Lower leg skin (tissue), 3 donors: ENCODE measurements at regions not wholly inside any gene's neighbourhood (a gene's known extent, or its start where the extent isn't known, plus 50 kb on each side); places are given as distances from the start of the nearest gene placed in this dataset.

ENCODE experiments used
- POLR2A ChIP-seq, 2 donors: fragments of 450-650 bp; IDR thresholded peaks; one replicate each; pipeline ENCODE4 v1.6.1; 2016 to 2017; ENCODE audit warnings: antibody characterized with exemption in 2 of 2, mild to moderate bottlenecking in 1 of 2, moderate library complexity in 1 of 2
- TF ChIP-seq, protein P1 (sequence below), 3 donors: fragments of 450-650 bp; IDR thresholded peaks; one replicate each; pipeline ENCODE4 v1.5.1; 2016; ENCODE audit warnings: antibody characterized with exemption in 3 of 3, mild to moderate bottlenecking in 3 of 3, moderate library complexity in 2 of 3

GRCh38 chr9:108286638-108287206, 569.1 kb downstream of the ACTL7B start:
- TF ChIP-seq, protein P1, sequence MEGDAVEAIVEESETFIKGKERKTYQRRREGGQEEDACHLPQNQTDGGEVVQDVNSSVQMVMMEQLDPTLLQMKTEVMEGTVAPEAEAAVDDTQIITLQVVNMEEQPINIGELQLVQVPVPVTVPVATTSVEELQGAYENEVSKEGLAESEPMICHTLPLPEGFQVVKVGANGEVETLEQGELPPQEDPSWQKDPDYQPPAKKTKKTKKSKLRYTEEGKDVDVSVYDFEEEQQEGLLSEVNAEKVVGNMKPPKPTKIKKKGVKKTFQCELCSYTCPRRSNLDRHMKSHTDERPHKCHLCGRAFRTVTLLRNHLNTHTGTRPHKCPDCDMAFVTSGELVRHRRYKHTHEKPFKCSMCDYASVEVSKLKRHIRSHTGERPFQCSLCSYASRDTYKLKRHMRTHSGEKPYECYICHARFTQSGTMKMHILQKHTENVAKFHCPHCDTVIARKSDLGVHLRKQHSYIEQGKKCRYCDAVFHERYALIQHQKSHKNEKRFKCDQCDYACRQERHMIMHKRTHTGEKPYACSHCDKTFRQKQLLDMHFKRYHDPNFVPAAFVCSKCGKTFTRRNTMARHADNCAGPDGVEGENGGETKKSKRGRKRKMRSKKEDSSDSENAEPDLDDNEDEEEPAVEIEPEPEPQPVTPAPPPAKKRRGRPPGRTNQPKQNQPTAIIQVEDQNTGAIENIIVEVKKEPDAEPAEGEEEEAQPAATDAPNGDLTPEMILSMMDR (IDR thresholded peaks at IDR 0.05): no peak
- TF ChIP-seq POLR2A (IDR thresholded peaks at IDR 0.05): no peak
